ENCODE measurements at regions not wholly inside any gene's neighbourhood (a gene's known extent, or its start where the extent isn't known, plus 50 kb on each side); places are given as distances from the start of the nearest gene placed in this dataset.
"Not testable (repeated sequence)": the region's sequence is repeated elsewhere in the genome, so short reads cannot be mapped to it uniquely, and the experiment has no call there.

DNA sequence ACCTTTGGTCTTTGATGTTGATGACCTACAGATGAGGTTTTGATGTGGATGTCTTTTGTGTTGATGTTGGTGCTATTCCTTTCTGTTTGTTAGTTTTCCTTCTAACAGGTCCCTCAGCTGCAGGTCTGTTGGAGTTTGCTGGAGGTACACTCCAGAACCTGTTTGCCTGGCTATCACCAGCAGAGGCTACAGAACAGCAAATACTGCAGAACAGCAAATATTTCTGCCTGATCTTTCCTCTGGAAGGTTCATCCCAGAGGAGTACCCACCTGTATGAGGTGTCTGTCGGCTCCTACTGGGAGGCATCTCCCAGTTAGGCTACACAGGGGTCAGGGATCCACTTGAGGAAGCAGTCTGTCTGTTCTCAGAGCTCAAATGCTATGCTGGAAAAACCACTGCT lies 694.5 kb upstream of the CDH6 start:
- TF ChIP-seq, protein P1, sequence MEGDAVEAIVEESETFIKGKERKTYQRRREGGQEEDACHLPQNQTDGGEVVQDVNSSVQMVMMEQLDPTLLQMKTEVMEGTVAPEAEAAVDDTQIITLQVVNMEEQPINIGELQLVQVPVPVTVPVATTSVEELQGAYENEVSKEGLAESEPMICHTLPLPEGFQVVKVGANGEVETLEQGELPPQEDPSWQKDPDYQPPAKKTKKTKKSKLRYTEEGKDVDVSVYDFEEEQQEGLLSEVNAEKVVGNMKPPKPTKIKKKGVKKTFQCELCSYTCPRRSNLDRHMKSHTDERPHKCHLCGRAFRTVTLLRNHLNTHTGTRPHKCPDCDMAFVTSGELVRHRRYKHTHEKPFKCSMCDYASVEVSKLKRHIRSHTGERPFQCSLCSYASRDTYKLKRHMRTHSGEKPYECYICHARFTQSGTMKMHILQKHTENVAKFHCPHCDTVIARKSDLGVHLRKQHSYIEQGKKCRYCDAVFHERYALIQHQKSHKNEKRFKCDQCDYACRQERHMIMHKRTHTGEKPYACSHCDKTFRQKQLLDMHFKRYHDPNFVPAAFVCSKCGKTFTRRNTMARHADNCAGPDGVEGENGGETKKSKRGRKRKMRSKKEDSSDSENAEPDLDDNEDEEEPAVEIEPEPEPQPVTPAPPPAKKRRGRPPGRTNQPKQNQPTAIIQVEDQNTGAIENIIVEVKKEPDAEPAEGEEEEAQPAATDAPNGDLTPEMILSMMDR (IDR thresholded peaks at IDR 0.05), result no peak
- Histone ChIP-seq H3K27ac (no peak overlapping the region), H3K36me3 (no peaks in the 10 kb centered on the region), H3K27me3 (replicated peaks; ENCODE audit: insufficient read depth) (no peaks in the 10 kb centered on the region), H3K4me3 (no peak overlapping the region), H3K4me1 (ENCODE audit: control insufficient read depth in 1 of 2, low read depth in 2 of 2) (no peaks in the 10 kb centered on the region), H3K9me3 (no peaks in the 10 kb centered on the region)
- ATAC-seq (ENCODE audit: insufficient number of reproducible peaks, low FRiP score, low read depth), result no peak
- no peak for DNase-seq (ENCODE audit: low spot score)

DNA sequence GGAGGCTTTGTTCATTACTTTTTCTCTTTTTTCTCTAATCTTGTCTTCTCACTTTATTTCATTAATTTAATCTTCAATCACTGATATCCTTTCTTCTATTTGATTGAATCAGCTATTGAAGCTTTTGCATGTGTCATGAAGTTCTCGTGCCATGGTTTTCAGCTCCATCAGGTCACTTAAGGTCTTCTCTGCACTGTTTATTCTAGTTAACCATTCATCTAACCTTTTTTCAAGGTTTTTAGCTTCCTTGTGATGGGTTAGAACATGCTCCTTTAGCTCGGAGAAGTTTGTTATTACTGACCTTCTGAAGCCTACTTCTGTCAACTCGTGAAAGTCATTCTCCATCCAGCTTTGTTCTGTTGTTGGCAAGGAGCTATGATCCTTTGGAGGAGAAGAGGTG lies 695.0 kb upstream of the CDH6 start:
- not testable (repeated sequence) for H3K4me3 ChIP-seq; H3K27me3 ChIP-seq (replicated peaks; ENCODE audit: insufficient read depth); H3K4me1 ChIP-seq (ENCODE audit: control insufficient read depth in 1 of 2, low read depth in 2 of 2); DNase-seq (ENCODE audit: low spot score); H3K9me3 ChIP-seq; ATAC-seq (ENCODE audit: insufficient number of reproducible peaks, low FRiP score, low read depth); H3K27ac ChIP-seq; H3K36me3 ChIP-seq

DNA sequence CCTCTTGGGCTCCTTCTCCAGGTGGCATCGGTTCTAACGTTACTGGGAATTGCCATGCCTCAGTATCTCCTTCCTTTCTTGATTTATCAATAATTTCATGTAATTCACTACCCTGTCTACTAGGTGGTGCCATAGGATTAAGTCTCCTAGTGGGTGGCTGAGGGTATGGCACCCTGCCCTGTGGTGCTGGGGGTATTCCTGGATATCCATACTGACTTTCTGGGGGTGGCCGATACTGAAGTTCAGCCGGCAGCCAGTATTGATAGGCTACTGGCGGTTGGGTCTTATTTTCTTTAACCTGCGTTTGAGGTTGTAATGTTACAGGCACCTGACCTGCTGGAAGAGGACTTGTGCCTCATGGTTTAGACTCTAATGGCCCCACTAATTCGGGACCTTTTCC lies 699.4 kb upstream of the CDH6 start:
- not testable (repeated sequence) for H3K27ac ChIP-seq; H3K4me1 ChIP-seq (ENCODE audit: control insufficient read depth in 1 of 2, low read depth in 2 of 2); H3K4me3 ChIP-seq; ATAC-seq (ENCODE audit: insufficient number of reproducible peaks, low FRiP score, low read depth); H3K36me3 ChIP-seq; H3K27me3 ChIP-seq (replicated peaks; ENCODE audit: insufficient read depth); H3K9me3 ChIP-seq; DNase-seq (ENCODE audit: low spot score)

DNA sequence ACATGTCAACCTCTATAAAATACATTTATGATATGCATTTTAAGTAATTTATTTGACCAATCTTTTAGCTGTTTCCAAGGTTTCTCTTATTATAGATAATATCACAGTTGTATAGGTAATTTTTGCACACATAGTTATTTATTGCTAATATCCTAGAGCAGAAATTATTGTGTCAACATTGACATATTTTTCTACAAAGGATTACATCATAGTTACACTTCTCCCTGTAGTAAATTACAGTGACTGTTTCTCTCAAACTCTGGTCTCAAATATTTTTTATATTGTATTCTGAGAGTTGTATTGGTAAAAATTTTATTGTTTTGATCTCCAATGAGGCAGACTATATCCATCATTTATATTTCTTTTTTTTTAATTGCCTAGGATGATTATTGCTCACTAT lies 714.4 kb upstream of the CDH6 start:
- TF ChIP-seq, protein P1 (IDR thresholded peaks at IDR 0.05), result no peak

DNA sequence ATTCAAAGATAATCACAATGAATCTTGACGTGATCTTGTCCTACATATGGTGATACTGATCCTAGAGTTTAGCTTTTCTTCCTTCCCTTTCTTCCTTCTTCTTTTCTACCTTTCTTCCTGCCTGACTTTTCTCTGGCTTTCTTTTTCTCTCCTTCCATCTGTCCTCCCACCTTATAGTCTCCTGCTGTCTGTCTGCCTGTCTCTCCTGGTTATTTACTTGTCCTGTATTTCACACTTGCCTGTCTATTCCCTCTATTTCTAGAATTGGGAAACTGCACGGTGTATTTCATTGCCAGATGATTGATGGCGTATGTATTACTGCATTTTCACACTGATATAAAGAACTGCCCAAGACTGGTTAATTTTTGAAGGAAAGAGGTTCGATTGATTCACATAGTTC lies 718.1 kb upstream of the CDH6 start:
- Histone ChIP-seq H3K27me3 (replicated peaks; ENCODE audit: insufficient read depth) (no peaks in the 10 kb centered on the region), H3K27ac (no peak overlapping the region), H3K4me1 (ENCODE audit: control insufficient read depth in 1 of 2, low read depth in 2 of 2) (no peaks in the 10 kb centered on the region), H3K9me3 (no peaks in the 10 kb centered on the region), H3K36me3 (no peaks in the 10 kb centered on the region), H3K4me3 (no peak overlapping the region)
- DNase-seq (ENCODE audit: low spot score) (no peak), ATAC-seq (ENCODE audit: insufficient number of reproducible peaks, low FRiP score, low read depth) (no peak)
- TF ChIP-seq, protein P1 (IDR thresholded peaks at IDR 0.05), result no peak

More for the DNA sequence above, 714.4 kb upstream of the CDH6 start:
- Histone ChIP-seq H3K9me3 (no peaks in the 10 kb centered on the region), H3K36me3 (no peaks in the 10 kb centered on the region), H3K4me3 (no peak overlapping the region), H3K27ac (no peak overlapping the region), H3K4me1 (ENCODE audit: control insufficient read depth in 1 of 2, low read depth in 2 of 2) (no peaks in the 10 kb centered on the region), H3K27me3 (replicated peaks; ENCODE audit: insufficient read depth) (no peaks in the 10 kb centered on the region)
- ATAC-seq (ENCODE audit: insufficient number of reproducible peaks, low FRiP score, low read depth) (no peak), DNase-seq (ENCODE audit: low spot score) (no peak)

DNA sequence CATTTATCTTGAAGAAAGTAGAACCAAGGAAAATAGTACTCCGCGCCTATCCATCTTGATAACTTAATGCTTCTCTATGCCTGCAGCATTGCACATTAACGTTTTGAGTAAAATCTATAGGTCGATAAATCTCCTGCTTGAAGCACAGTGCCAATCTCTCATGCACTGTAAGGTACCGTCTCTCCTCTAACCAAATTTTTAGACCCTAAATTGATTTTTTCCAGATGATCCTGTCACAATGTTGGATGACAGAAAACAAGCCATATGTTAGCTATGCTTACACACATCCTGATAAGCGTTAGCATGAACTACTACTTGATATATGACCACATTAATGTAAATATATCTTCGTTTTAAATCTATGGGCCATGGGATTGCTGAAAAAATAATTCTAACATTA lies 723.8 kb upstream of the CDH6 start:
- ATAC-seq (ENCODE audit: insufficient number of reproducible peaks, low FRiP score, low read depth) (no peak), DNase-seq (ENCODE audit: low spot score) (no peak)
- Histone ChIP-seq H3K27me3 (replicated peaks; ENCODE audit: insufficient read depth) (no peaks in the 10 kb centered on the region), H3K4me3 (no peak overlapping the region), H3K36me3 (no peaks in the 10 kb centered on the region), H3K27ac (no peak overlapping the region), H3K9me3 (no peaks in the 10 kb centered on the region), H3K4me1 (ENCODE audit: control insufficient read depth in 1 of 2, low read depth in 2 of 2) (no peaks in the 10 kb centered on the region)
- TF ChIP-seq, protein P1 (IDR thresholded peaks at IDR 0.05), result no peak
